ENCODE measurements at regions not wholly inside any gene's neighbourhood (a gene's known extent, or its start where the extent isn't known, plus 50 kb on each side); places are given as distances from the start of the nearest gene placed in this dataset.
A peak's percentile ranks its signal among the peaks of the same experiment; 100 is the strongest.

DNA sequence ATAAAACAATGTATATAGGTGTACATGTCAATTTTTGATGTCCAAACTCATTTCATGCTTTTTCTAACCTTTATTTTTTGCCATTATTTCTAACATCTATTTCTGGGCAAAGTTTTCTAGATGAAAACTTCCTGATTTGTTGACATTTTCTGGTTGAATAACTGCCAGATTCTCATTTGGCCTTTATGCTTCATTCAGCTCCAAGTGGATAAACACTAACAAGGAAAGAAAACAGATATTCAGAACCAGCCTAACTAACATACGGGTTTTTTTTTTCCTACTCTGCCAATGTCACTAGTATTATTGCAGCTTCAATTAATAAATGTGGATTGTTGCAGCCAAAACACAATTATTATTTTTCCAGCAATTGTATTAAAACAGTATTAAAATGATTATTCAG is 50.9 kb upstream of the RAP1GDS1 start:
- no peak for DNase-seq

DNA sequence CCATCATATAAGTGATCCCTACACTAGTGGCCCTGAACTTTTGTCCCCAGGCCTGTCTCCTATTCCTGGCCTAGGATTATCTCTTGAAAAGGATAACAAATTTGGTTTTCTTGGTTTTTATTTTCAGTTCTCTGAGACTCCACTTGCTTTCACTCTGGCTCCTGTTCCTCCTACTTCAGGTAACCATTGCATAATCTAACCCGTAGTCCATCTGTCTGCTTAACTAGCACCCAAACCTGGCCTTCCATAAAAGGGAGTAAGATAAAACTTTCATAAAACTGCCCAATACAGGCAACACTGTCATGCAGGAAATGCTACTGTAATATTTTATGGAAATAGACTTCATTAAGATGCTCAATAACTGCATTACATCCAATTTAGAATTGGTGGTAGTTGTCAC is 52.1 kb upstream of the RAP1GDS1 start:
- no peak for DNase-seq

DNA sequence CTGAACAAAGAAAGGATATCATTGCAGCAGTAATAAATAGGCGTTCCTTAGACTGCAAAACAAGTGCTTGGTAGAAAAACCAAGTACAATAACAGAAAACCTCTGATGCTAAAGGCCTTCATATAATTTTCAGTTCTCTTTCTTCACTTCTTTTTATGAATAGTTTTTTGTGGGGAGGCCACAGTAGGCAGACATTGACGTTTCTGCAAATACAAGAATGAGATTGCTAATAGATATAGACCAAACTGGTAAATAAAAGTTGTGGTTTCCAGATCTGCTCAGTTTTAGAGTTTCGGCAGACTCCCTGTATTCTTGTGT is 57.0 kb upstream of the RAP1GDS1 start:
- DNase-seq, result no peak

DNA sequence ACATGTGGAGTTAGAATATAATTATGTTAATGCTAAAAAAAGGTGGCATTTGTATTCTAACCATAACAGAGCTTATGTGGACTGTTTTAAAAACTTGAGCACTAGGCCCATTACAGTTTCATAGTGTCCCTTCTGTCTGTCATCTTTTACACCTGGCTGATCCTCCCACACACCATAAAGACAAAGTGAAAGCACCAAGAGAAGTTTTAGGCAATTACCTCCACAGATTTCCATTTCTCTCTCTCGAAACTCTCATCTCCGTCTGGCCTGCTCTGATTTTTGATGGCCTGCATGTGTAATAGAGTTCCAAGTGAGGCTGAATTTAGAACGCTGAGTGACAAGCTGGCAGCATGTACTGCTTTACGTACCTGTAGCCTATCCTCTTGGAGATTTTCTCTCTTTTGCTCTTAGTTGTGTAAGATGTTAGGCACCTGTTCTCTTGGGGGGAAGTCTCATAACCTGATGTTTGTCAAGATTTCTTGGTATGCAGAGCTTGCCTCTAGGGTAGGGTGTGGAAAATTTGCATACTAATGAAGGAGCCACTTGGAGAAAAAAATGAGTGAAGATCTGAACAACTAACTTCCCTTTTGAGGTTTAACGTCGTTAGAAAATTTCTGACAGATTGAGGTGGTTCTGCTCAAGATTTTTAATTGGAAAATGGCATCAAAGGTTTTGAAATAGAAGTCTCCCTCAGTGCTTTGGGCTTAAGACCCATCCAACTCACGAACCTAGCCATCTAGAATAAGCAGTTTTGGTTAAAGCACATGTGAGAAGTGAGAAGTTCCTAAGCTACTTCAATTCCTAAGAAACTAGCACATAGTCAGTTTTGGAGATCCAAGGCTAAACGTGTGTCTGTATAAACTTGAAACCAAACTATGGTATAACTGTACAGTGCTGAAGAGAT is 57.6 kb upstream of the RAP1GDS1 start:
- DNase-seq, result peak; percentile 19 to 20

DNA sequence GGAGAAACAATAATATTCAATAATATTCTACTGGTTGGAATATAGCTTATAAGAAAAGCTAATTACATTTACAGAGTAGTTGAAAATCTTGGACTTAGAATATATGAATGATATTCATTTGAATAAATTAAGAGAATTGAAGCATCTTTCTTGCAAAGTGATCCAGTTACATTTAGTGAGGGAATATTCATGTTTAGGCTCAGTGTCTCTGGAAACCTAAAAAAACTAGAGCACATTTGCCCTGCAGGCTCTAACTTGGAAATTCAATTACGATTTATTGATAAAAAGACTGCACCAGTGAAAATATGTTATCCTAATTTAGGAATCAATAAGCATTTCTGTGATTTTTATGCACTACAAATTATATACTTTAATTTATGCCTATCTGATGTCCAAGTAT is 58.3 kb upstream of the RAP1GDS1 start:
- no peak for DNase-seq

DNA sequence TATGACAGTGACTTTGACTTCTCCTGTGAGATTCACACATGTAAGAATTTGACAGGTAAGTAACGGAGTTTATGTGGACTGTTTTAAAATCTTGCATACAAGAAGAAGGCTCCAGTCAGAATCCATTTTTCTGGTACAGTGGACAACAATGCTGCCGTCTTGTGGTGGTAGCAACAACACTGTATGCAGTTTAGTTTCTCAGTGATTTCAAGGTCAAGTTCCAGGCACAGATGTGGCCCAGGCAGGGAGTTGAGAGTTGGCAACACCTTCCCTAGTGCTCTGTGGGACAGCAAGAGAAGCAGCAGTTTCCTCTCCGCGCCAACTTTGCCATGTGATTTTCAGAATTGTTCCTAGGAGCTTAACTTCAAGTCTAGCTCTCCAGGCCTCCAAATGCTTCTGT is 56.0 kb upstream of the STPG2 start:
- no peak for DNase-seq

DNA sequence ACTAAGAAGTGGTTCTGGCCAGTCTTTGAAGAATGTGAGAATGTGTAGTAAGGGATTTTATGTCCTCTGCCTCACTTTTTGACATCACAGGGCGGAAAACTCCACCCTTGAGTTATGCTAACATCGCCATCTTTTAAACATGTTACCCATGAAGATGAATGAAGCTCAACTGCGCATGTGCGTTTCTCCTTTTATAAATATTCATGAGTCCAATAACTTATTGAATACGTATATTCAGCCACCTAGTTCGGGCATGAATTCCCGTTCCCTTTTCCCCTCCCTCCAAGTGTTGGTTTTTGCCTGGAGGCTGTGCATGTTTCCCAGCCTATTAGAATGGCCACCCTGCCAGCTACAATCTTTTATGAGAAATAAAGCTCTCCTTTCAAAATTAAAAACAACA is 51.7 kb upstream of the STPG2 start:
- no peak for DNase-seq

DNA sequence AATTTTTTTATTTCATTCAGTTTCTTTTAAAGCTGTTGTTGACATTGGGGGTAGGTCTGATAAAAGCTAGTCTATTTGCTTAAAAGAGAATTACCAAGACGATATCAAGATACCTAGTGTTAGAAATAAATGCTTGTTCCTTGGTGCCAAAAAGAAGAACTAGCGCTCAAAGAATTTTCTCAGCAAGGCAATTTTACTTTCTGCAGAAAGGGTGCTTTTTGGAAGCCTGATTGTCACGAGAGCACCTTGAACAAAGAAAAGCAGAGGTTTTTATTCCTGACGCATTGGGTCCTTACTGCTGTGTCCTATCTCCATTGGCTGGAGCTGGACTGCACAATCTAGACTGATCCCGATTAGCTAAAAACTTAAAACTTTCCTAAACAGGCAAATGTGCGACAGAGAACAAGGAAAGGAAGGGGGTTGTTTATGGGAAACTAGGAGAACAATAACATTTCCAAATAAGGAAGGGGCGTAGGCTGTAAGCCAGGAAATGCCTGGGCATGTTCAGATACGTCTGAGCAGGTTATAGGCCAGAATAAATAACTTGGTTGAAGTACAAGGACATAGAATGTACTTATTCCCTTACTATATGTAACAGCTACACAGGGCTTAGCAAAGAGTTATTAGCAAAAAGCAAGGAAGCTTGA is 50.3 kb upstream of the STPG2 start:
- DNase-seq, result no peak
